Pancreas (tissue), 10 donors: ENCODE measurements at regions not wholly inside any gene's neighbourhood (a gene's known extent, or its start where the extent isn't known, plus 50 kb on each side); places are given as distances from the start of the nearest gene placed in this dataset.

Source experiments
- ATAC-seq, 4 donors: fragments of 200-7000 bp; cut with Tn5 transposase; one replicate each; pipeline versions ENCODE4 v1.8.0 to v1.9.1; 2020; ENCODE audit warnings: mild to moderate bottlenecking in 4 of 4, moderate library complexity in 4 of 4
- DNase-seq, 6 donors: peaks; one replicate each; pipeline ENCODE4 v3.0.0-alpha.2; 2020
- FAIRE-seq: peaks from 2 replicates; lab custom pipeline; 2012; peaks lifted over from hg19 to GRCh38; lab: Jason Lieb, UNC
- H3K27ac ChIP-seq, 4 donors: fragments of 200-600 bp; sonication (generic); 1 replicate in 3 of 4; 2 replicates in 1 of 4; pipeline versions ENCODE4 v1.5.0 to v1.8.0; 2020
- H3K27me3 ChIP-seq, 4 donors: fragments of 200-600 bp; one replicate each; pipeline ENCODE4 v1.8.0; 2021
- H3K36me3 ChIP-seq, 3 donors: fragments of 200-600 bp; sonication (generic) in 1 of 3; one replicate each; pipeline versions ENCODE4 v1.5.0 to v1.8.0; 2020 to 2021
- H3K4me1 ChIP-seq, 3 donors: fragments of 200-600 bp; one replicate each; pipeline ENCODE4 v1.8.0; 2021
- H3K4me3 ChIP-seq, 4 donors: fragments of 200-600 bp; sonication (generic) in 2 of 4; one replicate each; pipeline versions ENCODE4 v1.5.0 to v1.8.0; 2020 to 2021
- H3K9me3 ChIP-seq, 4 donors: fragments of 200-600 bp; one replicate each; pipeline ENCODE4 v1.8.0; 2021
- WGBS, 2 donors: extraction: QIAGEN DNeasy Blood & Tissue Kit; methylation state at CpG; one replicate each; pipeline ENCODE4 v1.1.7; 2013; 5-methylcytosine and 5-hydroxymethylcytosine counted together
- intact Hi-C, 3 donors: fragments of 100-400 bp; cut with DNase I; formaldehyde crosslinking; loops; one replicate each; pipeline versions ENCODE4 v1.11.1 to v1.14.2; 2022
- TF ChIP-seq, protein P1 (sequence below), 4 donors: fragments of 200-600 bp; sonication (generic) in 3 of 4; IDR thresholded peaks; one replicate each; pipeline versions ENCODE4 v1.5.0 to v1.8.0; 2021; ENCODE audit warnings: antibody characterized with exemption in 4 of 4
- donor health status: healthy with polysubstance abuse.
- donor health status: DM: no; HTN: no; CAD: no; lungs with moderate emphysema.
- donor health status: DM: no; HTN: no; CAD: no.
- donor health status: control.
- donor health status: control.
- donor health status: Bipolar disorder and iron deficiency.
- donor health status: DM: yes; HTN: yes; CAD: no.
- donor health status: DM: no; HTN: no; CAD: no.
- donor health status: DM: no; HTN: no; CAD: no.
- donor health status: DM: yes; HTN: yes; CAD: no.

DNA sequence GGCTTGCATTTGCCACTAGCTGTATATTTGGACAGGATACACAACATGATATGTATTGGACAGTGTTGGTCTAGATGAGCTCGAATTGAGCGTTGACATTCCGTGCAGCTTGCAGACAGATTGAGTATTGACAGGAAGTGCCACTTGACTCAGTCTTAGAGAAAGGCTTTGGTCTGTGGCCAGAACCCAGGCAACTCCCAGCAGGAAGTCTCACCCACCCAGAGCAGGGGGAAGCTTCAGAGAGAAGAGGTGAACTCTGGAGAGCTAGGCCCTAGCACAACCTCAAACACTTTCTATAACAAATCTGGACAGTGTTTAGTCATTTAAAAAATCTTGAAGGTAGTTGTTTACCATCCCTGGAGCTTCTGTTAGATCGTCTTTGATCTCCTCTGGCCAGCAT lies 280.5 kb downstream of the FBXW7 start:
- TF ChIP-seq, protein P1, sequence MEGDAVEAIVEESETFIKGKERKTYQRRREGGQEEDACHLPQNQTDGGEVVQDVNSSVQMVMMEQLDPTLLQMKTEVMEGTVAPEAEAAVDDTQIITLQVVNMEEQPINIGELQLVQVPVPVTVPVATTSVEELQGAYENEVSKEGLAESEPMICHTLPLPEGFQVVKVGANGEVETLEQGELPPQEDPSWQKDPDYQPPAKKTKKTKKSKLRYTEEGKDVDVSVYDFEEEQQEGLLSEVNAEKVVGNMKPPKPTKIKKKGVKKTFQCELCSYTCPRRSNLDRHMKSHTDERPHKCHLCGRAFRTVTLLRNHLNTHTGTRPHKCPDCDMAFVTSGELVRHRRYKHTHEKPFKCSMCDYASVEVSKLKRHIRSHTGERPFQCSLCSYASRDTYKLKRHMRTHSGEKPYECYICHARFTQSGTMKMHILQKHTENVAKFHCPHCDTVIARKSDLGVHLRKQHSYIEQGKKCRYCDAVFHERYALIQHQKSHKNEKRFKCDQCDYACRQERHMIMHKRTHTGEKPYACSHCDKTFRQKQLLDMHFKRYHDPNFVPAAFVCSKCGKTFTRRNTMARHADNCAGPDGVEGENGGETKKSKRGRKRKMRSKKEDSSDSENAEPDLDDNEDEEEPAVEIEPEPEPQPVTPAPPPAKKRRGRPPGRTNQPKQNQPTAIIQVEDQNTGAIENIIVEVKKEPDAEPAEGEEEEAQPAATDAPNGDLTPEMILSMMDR (IDR thresholded peaks at IDR 0.05), result no peak
- DNase-seq, result no peak
- Histone ChIP-seq H3K36me3 (no peaks in the 10 kb centered on the region), H3K27ac (no peak overlapping the region), H3K4me1 (no peaks in the 10 kb centered on the region), H3K9me3 (no peaks in the 10 kb centered on the region), H3K27me3 (no peaks in the 10 kb centered on the region), H3K4me3 (no peak overlapping the region)
- no peak for FAIRE-seq
- intact Hi-C loops, result no loop called here
- WGBS, 2 donors, result 64 to 76% methylated on average over 4 of the region's 4 CpGs
- ATAC-seq, result peak in 1 of 4 donors; percentile 11

DNA sequence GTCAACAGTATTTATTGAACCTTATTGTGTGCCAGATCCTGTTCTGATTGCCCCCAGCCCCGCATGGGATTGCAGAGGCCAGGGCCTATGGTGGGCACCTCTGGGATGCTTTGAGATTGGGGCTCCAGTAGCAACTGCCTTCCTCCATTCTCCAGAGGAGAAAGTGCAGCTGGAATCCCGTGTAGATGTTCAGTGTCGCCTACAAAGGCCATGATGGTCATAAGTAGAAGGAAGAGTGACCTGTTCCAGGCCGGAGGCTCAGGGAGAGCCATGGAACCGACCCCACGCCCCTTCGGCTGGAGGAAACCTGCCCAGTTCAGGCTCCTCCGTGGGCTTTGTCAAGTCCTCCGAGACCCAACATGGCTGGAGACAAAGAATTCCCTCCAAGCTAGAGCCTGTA lies 287.5 kb downstream of the FBXW7 start:
- no peaks in the 10 kb centered on the region for H3K36me3 ChIP-seq
- no peak overlapping the region for H3K4me3 ChIP-seq
- intact Hi-C loops, result no loop called here
- TF ChIP-seq, protein P1 (IDR thresholded peaks at IDR 0.05), result no peak
- no peak for FAIRE-seq
- no peaks in the 10 kb centered on the region for H3K4me1 ChIP-seq
- DNase-seq, result no peak
- no peaks in the 10 kb centered on the region for H3K9me3 ChIP-seq
- no peaks in the 10 kb centered on the region for H3K27me3 ChIP-seq
- no peak for ATAC-seq
- 77 to 85% methylated on average over 9 of the region's 9 CpGs for WGBS, 2 donors
- H3K27ac ChIP-seq, result no peak overlapping the region

DNA sequence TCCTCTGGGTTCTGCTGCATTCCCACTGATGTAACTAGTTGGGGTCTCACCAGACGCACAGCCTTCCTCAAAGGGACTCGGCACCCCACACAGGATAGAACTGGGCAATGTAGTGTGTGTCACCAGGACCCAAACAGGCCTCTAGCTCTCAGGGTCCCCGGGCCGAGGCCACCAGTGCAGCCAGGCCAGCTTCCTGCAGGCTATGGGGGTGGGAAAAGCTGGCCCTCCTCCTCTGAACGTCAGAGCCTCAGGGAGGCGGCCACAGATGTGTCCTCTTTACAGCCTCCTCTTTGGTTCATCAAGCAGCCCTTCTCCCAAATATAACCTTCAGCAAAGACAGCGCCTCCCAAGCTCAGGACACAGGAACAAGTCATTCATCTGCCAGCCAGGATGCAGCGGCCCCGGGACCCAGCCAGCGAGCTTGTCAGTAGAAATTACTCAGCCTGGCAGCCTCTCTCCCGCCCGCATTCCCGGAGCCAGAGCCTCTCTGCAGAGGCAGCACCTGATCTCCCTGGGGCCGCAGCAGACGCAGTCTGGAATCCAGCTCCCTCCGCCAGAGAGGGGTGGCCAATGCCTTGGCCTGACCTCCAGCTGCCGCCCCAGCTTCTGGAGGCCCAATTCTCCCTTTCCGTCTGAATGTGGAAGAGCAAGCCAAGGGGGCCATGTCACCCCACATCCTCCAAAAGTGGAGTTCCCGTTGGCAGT lies 288.5 kb downstream of the FBXW7 start:
- FAIRE-seq (no peak), DNase-seq (no peak), ATAC-seq (no peak)
- intact Hi-C loops, result no loop called here
- H3K9me3 ChIP-seq, result no peaks in the 10 kb centered on the region
- no peak overlapping the region for H3K27ac ChIP-seq
- WGBS, 2 donors, result 65 to 71% methylated on average over 19 of the region's 19 CpGs
- no peaks in the 10 kb centered on the region for H3K4me1 ChIP-seq
- no peaks in the 10 kb centered on the region for H3K36me3 ChIP-seq
- TF ChIP-seq, protein P1 (IDR thresholded peaks at IDR 0.05), result no peak
- H3K4me3 ChIP-seq, result no peak overlapping the region
- no peaks in the 10 kb centered on the region for H3K27me3 ChIP-seq

DNA sequence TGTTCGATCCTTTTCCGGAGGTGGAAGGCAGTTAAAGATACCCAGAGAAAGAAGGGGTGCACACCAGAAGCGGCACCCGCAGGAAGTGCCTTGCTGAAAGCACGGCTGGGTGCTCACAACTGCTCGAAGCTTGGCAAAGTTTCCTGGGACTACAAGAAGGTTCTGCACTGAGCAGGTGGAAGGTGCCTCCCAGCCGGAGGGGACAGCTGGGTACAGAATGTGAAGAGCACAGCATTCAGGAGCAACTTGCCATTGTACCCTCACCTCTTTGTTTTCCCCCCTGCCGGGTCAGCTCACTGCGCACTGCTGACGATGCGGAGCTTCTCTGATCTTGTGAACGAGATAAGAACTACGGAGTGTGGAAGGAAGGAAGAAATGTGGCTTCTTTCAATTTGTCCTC lies 289.2 kb downstream of the FBXW7 start:
- no peaks in the 10 kb centered on the region for H3K9me3 ChIP-seq

DNA sequence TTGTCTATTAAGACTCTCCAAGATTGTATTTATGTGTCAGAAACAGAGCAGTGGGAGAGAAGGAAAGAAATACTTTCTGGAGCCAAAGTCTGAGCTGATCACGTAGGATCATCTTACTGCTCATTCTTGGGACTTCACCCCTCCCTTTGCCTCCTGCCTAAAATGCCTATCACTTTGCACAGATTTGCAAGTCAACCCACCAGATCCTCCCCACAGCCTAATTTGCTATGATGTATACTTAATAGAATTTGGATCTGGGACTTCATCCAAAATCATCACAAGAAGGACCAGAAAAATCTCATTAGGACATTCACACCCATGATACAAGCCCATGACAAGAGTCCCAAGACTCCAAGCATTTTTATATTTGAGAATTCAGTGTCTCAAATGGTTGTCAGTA lies 290.2 kb downstream of the FBXW7 start:
- Histone ChIP-seq H3K4me1 (no peaks in the 10 kb centered on the region), H3K4me3 (no peak overlapping the region), H3K27ac (no peak overlapping the region), H3K27me3 (no peaks in the 10 kb centered on the region), H3K9me3 (no peaks in the 10 kb centered on the region), H3K36me3 (no peaks in the 10 kb centered on the region)
- FAIRE-seq (no peak), ATAC-seq (no peak), DNase-seq (no peak)
- intact Hi-C loops, result no loop called here
- TF ChIP-seq, protein P1 (IDR thresholded peaks at IDR 0.05), result no peak
- 65 to 78% methylated on average over 1 of the region's 1 CpG for WGBS, 2 donors

More for the DNA sequence above, 289.2 kb downstream of the FBXW7 start:
- 68 to 79% methylated on average over 13 of the region's 13 CpGs for WGBS, 2 donors
- no peak overlapping the region for H3K27ac ChIP-seq
- intact Hi-C loops, result no loop called here
- ATAC-seq (no peak), DNase-seq (no peak), FAIRE-seq (no peak)
- no peaks in the 10 kb centered on the region for H3K36me3 ChIP-seq
- no peaks in the 10 kb centered on the region for H3K27me3 ChIP-seq
- H3K4me1 ChIP-seq, result no peaks in the 10 kb centered on the region
- H3K4me3 ChIP-seq, result no peak overlapping the region
- TF ChIP-seq, protein P1 (IDR thresholded peaks at IDR 0.05), result no peak
